ENCODE measurements at regions not wholly inside any gene's neighbourhood (a gene's known extent, or its start where the extent isn't known, plus 50 kb on each side); places are given as distances from the start of the nearest gene placed in this dataset.

- no peak for TF ChIP-seq EZH2 (IDR thresholded peaks at IDR 0.05; ENCODE audit: insufficient read depth, poor library complexity, severe bottlenecking)
- no peak for TF ChIP-seq EZH2phosphoT487 (IDR thresholded peaks at IDR 0.05; ENCODE audit: insufficient read depth, low read depth)
Measured at GRCh38 chr4:171464499-171464898, 348.7 kb upstream of the GALNTL6 start.

Data from GM23248 (cell line).